Stimulated activated naive CD4-positive, alpha-beta T cell (primary cell): ENCODE measurements at regions not wholly inside any gene's neighbourhood (a gene's known extent, or its start where the extent isn't known, plus 50 kb on each side); places are given as distances from the start of the nearest gene placed in this dataset.

Experiments used
- DNase-seq, 6 experiments: peaks; one replicate each; lab custom pipeline; 2025; lab: John Stamatoyannopoulos, UW

DNA sequence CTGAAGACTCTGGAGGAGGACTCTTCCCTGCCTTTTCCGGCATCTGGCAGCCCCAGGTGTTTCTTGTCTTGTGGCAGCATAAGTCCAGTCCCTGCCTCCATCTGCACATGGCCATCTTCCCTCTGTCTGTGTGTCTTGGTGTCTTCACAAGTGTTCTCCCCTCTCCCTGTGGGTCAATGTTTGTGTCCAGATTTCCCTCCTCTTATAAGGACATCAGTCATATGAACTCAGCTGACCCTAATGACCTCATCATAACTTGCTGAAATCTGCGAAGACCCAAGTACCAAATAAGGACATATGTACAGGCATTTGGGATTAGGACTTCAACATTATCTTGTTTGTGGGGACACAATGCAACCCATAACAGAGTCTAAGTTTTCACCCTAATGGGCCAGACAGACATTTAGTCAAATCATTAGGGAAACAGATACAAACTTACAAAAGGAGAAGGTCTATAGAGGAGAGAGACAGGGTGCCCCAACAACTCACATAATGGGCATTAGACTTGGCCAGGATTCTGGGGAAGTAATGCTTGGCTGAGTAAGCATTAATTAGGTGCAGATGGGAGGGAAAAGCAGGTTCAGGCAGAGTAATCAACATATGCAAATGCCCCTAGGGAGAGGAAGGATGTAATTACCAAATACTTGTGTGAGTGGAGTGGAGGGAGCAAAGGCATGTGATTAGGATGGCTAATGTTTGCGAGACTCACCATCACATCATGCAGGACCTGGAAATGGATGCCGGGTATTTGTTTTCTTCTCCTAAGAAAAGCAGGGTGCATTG lies 372.8 kb upstream of the TBL1XR1 start:
- no peak for DNase-seq

DNA sequence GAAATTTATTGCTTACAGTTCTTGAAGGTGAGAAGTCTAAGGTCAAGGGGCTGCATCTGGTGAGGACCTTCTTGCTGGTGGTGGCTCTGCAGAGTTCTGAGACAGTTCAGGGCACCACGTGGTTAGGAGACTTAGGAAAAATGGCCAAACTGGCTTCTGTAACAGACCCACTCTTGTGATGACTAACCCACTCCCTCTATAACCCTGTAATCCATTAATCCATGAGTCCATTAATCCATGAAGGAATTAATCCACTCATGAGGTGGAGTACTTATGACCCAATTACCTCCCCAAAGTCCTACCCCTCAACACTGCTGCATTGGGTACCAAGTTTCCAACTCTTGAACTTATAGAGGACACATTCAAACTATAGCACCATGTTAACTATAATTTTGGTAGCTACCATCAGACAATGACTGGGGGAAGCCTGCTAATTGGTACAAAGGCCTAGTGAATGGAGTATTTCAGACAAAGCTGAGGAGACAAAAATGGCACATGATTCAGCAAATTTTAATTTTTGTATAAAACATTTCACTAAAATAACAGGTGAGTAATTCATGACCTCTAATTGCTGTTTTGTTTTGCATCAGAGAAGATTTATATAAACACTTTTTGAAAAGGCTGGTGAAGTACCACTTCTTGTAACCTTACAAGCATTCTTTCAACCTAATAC lies 374.1 kb upstream of the TBL1XR1 start:
- no peak for DNase-seq

DNA sequence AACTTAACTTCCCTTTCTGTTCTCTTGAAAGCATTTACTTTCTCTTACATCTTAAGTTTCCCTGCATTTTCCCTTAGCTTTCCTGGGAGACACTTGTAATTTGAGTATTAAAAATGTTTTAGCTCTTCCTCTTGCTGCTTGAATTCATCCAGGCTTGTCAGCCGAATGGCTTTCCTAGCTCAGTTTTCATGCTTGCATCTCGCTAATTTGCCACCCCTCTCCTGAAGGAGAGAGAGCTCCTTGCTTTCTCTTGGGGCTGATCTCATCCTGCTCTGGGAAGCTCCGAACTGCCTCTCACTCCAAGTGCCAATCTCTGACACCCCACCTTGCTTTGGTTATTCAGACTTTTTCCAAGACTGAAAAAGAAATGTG lies 374.6 kb upstream of the TBL1XR1 start:
- DNase-seq: no peak

DNA sequence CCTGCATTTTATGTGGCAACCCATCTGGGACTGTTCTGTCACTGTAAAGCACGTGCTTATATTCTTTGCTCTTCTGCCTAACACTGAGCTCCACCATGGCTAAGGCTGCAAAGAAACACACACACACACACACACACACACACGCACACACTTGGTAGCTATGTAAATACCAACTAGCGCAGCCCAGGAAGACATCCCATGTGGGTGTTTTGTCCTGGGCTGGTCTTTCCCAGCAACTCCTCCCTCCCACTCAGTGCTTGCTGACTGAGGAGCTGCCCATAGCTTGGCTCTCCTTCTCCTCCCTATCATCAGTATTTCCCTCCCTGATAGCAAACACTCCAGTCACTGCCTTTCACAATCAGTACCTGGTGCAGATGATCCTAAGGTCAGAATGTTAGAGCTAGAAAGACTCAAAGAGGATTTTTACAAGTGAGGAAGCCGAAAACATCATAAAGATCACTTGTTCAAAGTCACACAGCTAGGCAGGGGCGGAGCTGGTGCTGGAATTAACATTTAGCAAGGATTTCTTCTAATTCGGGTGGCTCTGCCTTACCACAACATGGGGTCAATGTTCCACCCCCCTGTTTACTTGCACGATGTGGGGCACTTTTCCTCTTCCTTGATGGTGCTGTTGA lies 377.1 kb upstream of the TBL1XR1 start:
- DNase-seq: no peak

DNA sequence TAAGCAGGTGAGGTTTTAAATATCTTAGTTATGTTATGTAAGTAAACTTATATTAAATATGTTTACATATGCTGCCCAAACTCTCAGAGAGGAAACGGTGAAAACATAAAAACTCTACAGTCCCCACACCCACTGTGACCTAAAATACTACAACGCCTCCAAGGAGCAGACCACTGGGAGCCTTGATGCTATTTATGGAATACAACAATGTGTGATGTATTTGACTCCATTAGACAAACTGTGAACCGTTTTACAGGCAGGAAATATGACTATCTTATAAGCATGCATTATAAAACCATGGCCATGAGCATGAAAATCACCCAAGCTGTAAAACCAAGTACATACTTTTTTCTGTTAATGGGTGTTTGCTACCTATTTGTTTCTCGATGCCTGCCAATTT lies 379.5 kb upstream of the TBL1XR1 start:
- DNase-seq: no peak

DNA sequence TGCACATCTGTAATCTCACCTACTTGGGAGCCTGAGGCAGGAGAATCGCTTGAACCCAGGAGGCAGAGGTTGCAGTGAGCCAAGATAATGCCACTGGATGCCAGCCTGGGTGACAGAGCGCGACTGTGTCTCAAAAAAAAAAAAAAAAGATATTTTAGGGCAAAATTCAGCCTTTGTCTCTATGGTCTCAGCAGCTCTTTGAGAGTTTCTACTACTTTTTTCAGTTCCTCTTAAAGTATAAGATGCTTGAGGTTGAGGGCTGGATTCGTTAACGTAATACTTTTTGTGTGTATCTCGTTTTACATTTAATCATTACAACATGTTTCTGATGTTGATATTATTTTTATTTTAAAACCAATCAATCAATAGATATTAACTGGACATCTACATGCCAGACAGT lies 381.2 kb upstream of the TBL1XR1 start:
- no peak for DNase-seq

DNA sequence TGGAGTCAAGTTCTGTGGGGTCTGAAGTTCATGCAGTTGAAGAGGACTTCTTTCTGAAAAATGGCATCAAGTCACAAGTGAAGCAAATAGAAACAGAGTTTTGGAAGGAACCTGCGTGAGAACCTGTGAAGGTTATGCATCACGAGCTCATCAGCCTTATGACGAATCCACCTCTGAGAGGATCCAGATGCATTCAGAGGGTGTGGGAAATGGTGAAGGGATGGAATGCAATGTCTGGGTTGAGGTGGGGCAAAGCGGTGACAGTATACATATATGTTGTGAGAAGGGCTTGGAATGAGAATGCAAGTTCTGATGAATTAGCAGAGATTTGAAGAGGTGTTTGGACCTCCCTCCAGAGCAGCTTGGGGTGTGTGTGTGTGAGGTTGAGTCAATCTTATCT lies 382.1 kb upstream of the TBL1XR1 start:
- DNase-seq: no peak

DNA sequence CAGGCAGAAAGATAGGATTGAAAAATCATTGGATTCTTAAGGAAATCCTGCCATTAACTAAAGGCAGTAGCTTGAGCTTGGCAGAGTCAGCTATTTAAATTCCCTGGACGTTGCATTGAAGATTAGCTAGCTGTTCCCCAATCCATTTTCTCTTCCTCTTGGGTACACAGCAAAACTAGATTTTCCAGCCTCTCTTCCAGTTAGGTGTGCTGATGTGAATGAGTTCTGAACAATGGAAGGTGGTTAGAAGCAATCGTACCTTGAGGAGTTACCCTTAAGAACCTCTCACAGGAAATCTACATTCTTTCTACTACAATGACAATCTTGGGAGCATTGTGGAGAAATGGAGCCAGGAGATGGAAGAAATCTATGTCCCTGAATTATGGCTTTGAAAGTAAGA lies 383.2 kb upstream of the TBL1XR1 start:
- no peak for DNase-seq

GRCh38 chr3:177585271-177585670 lies 388.0 kb upstream of the TBL1XR1 start:
- DNase-seq: no peak

GRCh38 chr3:177589041-177589650 lies 391.9 kb upstream of the TBL1XR1 start:
- no peak for DNase-seq

- no peak for DNase-seq
Observed at GRCh38 chr3:177589911-177590381, 392.7 kb upstream of the TBL1XR1 start.

- no peak for DNase-seq
Observed at GRCh38 chr3:177590826-177591225, 393.5 kb upstream of the TBL1XR1 start.

- DNase-seq: no peak
Observed at GRCh38 chr3:177591379-177591778, 394.1 kb upstream of the TBL1XR1 start.

DNA sequence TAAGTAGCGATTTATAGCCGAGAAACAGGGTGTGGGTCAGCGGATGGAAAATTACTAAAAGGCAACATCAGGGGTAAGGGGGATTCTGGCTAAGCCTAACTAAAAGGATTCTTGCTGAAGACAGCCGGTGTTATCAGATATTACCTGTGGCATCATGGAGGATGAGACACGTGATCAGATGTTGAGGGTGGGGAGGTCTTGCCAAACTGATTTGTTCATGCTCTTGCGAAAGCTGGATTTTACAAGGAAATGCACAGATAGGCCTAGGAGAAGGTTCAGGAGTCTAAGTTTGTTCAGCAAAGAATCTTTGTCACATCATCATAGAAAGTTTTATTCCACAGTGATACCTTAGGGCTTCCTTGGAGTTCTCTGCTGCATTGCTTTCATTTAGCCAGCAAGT lies 396.8 kb upstream of the TBL1XR1 start:
- DNase-seq: no peak

DNA sequence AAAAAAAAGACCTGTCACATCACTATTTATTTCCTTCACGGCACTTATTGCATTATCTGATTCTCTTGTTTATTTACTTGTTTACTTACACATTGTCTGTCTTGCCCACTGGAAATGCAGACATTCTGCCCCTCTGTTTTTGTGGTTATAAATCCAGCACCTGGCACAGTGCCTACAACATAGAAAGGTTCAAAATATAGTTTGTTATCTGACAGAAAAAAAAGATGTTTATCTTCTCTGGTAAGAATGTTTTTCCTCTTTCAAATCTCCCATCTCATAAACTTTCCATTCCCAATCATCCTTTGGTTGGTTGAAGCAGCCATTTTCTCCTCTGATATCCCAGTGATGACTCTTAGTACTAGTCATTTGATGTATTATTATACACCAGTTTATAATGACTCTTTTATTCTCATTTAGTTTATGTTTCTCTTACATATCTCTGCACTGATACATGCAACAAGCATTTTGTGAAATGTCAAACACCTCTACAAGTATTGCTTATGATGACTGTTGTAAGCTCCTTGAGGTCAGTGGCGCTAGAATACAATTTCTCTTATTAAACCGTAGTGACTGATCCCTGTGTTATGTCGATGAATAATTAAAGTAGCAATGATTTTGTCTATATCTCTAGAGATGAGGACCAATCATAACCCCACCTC lies 398.4 kb upstream of the TBL1XR1 start:
- DNase-seq: no peak

GRCh38 chr3:177596248-177596815 lies 399.1 kb upstream of the TBL1XR1 start:
- DNase-seq: no peak

DNA sequence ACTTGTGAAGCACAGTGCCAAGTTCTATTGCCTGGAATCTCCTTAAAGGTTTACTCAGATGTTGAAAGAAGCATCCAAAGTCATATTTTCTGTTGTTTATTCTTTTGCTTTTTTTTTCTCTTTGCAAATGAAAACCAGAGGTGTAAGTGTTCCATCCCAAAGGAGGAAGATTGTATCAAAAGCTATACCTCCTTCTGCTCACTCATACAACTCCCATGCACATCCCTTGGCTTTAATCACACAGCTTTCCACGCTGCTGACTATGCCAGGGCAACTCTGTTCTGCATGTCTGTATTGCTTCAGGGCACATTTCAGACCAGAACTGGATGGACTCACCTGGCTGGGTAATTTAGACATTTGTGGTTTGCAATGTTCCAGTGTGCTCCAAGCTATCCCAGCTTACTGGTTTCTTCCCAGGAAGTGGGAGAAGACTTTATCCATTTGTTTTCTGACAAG lies 399.6 kb upstream of the TBL1XR1 start:
- DNase-seq: no peak

GRCh38 chr3:177597311-177598096 lies 400.2 kb upstream of the TBL1XR1 start:
- DNase-seq: peak in 3 of 6 experiments; percentile 58 to 71 (median 64)

- DNase-seq: no peak
Observed at GRCh38 chr3:177598097-177598833, 401.0 kb upstream of the TBL1XR1 start.

GRCh38 chr3:177599326-177599725 lies 402.0 kb upstream of the TBL1XR1 start:
- no peak for DNase-seq
